Fibroblast of skin of abdomen (primary cell): ENCODE measurements at regions not wholly inside any gene's neighbourhood (a gene's known extent, or its start where the extent isn't known, plus 50 kb on each side); places are given as distances from the start of the nearest gene placed in this dataset.

ENCODE experiments used
- DNase-seq: peaks from one replicate; pipeline ENCODE4 v3.0.0-alpha.2; 2013

DNA sequence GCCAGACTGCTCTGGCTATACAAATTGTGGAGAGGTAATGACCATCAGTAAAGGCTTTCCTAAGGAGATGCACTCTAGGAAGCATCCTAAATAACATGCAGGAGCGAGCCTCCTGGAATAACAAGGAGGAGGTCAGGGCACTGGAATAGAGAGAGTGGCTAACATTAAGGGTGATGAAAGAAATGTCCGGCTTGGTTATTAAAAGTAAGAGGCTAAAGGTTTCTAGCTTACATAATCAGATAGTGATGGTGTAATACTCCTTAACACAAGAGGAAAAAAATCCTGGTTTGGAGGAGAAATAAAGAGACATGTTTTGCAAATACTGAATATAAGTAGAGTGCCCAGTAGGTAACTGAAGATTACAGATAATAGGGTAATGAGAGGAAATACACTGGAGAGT, 365.7 kb downstream of the ZEB2 start:
- DNase-seq, result no peak

DNA sequence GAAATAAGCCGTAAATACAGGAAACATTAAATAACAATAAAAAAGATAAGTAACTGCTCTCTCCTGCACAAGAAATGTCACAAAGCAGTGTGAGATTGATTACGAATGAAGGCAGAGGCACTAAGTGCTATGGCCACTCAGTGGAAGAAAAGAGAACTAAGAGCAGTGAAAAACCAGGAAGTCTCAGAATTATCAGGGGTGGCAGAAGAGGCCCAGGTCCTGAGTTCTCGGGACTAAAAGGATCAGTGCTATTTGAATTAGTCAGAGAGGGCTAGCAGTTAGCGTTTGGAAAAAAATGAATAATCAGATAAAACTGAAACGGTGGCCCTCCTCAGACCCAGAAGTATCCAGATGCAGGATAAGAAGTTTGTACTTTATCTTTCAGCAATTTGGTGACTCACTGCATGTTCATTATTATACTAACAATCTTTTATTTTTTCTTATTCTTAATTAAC, 367.1 kb downstream of the ZEB2 start:
- peak; percentile 54 for DNase-seq

DNA sequence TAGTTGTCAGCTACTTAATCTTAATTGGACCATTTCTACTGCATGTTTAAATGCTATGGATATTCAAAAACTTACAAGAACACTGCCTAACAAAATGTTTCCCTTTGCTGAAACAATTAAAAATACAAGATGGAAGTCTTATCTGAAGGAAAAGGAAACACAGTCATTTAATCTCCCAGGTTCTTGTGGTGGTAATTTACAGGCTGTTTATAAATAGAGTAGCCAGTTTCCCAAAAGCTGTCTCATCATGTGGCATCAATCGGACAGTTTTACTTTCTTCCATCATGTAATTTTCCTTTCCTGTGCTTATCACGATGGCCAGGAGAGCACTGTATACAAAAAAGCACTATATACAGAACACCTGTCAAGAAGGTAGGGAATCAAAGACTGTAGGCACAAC, 368.1 kb downstream of the ZEB2 start:
- no peak for DNase-seq

DNA sequence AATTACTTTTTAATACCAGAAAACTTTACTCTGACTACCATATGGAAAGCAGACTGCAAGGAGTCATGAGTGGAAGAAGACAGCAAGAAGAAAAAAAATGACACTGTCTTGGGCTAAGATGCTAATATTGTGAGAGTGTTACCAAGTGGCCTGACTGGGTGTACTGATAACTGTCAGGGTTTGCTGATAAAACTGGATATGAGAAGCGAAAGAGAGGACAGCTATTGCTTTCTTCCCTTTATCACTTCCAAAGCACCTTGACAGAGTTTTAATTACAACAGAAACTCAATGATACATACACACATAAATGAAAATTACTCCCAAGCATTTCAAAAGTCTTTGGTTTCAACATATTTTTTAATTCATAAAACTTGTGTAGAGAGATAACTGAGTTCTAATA, 368.5 kb downstream of the ZEB2 start:
- DNase-seq, result no peak

DNA sequence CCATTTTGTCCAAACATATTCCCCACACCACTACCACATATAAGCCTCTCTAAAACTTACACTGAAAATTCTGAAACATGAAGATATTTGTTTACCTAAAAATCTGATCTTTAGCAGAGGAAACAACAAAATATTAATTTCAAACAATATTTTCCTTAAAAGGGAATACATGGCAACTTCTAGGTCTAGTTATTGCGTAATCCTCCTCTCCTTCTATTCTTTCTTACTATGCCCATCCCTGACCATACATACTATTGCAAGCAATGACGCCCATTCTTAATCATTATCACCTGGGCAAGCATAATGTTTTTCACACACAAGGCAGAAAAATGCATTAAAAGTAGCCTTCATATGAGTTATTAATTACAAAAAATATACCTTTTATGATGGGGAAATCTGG, 372.6 kb downstream of the ZEB2 start:
- no peak for DNase-seq

DNA sequence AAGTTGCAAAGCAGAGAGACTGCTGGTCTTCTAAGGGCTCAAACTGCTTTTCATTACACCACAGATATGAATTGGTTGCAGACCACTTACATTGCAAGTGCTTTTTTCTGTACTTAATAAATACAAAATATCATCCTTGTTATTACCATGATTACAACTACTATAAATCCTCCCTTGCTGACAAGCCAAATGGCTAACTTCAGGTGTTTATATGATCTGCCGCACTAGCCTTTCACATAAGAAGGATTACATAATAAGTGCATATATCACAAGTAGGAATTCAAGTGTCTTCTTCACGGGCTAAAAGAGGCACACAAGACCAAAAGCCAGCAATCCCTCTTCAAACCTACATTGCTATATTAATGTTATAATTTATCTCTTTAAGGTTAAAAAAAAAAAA, 373.0 kb downstream of the ZEB2 start:
- no peak for DNase-seq

DNA sequence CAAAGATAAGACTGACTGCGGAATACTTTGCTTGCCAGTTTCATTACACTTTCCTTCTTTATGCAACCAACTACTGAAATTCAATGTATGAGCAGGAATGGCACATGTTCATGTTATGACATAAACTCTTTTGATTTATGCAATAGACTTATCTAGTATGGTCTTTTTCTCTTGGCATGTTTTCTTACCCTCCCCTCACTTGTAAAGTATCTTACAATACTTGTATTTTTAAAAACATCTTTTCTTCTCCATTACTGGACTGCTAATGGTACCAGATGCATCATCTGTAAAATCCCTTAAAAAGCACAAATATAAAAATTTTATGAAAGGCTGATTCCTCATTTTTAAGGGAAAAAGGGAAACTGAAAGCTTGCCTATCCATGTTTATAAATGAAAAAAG, 373.8 kb downstream of the ZEB2 start:
- no peak for DNase-seq

DNA sequence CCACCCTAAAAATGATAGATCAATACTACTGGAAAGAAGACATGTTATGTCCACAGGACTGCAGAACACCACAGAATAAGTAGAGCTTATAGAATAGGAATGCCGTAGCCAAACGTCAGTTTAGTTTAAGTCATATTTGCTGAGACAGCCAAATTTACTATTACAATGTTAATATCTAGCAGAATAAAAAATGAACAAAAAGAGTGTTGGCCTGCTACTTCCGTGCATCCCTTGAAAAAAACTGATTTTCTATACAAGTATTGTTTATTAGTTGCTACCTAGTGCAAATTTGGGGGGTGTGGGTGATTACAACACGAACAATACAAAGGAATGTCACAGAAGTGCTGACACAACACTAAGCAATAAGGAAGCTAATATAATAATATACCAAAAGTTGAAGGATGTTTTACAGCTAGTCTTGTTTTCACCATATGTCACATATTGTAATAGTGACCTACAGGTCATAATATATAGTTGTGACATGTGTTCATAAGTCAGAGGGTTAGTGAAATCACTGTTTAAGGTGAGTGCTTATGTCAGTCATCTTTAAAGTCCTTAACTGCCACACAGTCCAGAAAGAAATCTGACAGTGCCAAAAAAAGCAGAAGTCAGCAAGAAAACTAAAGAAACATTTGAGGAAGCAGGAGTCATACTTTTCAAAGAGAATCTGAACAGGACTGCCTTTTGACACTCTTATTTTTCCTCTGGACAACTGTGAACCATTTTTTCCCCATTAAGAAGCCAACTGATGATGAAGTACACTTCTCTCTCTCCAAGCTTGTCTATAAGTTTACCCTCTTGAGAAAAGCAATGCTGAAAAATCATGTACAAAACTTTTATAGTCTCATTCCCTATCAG, 376.4 kb downstream of the ZEB2 start:
- DNase-seq, result no peak

DNA sequence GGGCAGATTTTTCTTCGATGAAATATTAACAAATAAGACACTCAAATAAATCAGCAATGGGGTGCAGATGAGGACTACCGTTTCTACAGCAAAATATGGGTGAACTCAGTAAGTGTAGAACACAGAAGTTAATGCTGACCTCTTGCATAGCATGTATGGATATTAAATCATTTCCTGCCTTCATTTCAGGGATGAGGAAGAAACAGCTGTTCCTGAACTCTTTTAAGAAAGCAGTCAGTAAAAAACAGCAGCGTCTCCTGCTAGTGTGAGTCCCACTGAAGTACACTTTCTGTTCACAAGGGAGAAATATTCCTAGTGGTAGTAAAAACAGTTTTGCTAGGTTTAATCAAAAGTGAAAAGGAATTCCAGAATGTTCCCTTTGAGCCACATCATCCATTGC, 379.0 kb downstream of the ZEB2 start:
- peak; percentile 49 for DNase-seq

DNA sequence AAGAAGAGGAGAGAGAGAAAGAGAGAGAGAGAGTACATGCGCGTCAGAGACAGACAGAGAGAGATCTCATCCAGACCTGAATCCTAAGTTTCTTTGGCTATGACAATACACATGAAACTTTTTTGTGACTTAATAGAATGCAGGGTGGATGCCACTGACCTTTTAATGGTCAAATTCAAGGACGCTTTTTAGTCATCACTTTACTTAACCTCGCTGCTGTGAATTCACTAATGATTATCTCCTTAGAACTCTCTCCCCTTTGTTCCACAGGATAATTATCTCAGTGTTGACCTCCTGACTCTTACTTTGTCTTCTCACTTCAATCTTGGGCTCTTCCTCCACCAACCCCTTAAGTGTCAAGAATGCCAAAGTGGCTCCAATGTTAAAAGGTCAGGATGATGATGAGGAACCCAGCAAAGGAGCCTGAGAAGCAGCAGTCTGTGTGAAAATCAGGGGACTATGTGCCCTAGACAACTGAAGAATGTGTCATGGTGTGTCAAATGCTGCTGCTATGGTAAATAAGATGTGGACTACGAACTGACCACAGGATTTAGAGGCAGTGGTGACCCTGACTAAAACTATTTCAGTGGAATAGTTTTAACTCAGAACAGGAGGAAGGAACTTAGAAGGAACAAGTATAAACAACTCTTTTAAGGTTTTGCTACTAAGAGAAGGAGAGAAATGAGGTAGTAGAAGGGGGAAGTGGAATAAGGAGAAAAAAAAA, 382.1 kb downstream of the ZEB2 start:
- DNase-seq, result peak; percentile 45

DNA sequence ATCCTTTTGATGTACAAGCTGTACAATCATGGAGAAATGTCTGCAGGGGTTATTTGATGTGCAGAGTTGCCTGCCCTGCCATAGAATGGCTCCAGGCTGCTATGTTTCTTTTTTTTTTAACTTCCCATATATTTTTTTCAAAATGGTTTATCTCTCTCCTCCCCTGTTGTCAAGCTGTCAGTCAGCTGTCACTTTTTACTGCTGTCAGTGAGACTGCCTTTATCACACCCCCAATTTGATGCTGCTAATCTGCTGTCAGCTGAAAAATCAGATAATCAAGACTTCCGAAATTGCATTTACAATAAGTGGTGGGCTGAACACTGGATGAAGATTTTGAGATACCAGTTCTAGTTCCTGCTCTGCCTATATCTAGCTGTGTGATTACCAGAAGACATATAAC, 382.6 kb downstream of the ZEB2 start:
- no peak for DNase-seq

DNA sequence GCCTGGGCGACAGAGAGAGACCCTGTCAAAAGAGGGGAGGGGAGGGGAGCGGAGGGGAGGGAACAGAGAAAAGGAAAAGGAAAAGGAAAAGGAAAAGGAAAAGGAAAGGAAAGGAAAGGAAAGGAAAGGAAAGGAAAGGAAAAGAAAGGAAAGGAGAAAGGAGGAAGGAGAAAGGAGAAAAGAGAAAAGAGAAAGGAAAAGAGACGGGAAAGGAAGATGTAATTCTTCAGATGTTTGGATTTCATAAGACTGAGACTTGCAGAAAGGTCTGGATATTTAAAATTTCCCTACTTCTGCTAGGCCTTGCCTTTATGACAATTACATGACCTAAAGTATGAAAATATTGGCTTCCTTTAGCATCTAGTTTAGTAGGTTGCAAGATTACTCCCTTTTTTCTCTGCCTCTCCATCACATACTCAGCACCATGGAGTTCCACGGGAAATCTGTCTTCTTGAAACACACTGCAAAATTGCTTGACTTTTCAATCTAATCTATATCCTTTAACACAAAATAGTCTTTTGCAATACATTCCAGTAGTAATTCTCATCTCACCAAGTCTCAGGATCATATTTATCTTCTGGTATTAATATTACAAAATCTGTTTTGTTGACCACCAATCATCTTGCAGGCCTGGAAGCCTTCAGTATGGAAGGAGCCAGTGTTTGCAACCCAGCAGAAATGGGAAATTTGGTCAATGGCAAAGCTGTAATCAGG, 383.5 kb downstream of the ZEB2 start:
- no peak for DNase-seq

DNA sequence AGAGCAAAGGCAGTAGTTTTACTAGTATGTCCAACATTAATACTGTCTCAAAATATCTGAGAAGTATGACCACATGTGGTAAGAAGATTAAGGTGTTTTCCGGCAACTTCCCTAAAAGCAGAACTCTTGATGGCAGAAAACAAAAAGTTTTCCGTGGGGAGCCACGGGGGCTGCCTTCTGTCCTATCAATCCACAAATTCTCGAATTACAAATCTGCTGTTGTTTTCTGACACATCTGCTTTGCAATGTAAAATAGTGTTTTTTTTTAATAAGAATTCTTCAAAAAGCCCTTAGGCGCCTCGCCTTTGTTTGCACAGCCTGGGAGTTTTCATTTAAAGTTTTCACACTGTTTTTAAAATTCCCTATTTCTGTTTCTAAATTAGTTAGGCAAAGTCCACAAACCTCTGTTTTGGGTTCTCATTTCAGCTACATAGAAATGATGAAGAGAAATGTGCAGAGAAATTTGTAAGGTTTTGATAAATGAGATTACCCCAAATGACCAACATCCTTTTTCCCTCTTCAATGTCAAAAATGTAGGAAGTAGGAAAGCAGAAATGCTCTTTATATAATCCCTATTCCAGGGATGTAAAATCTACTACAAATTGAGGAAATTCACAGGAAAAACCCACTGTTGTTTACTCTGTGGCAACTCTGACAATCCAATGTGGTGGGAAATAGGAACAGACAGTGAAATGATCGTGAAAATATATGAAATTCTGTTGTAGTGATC, 385.8 kb downstream of the ZEB2 start:
- DNase-seq, result no peak

DNA sequence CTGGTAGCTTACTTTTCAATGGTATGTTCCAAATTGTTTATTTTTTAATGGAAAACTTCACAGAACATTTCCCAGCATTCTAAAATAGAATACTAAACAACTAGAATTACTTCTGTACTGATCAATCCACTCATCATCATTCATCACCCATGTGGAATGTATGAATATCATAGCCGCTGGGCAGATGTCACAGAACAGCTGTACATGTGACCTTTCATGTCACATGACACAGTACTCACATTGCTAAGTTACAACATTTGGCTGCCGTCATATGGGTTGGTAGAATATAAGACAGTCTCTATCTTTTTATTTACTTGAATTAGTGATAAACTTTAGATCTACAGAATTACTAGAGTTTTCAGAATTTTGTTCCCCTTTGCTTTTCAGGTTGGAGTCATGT, 387.6 kb downstream of the ZEB2 start:
- DNase-seq, result peak; percentile 28

DNA sequence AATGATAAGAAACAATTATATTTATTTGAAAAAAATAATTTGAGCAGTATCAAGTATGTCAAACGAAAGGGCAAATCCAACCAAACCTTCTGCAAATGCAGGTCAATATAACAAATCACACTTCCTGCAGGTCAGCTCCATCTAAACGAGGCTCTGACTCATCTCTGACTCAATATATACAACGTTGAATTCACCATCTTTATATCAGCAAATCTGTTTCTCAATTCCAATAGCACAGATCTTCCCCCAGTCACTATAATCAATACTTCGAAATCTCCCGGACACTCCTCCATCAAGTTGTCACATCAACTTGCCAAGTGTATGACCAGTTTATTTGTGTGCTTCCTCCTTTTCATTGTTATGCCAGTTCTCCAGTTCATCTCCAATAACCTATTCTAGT, 388.9 kb downstream of the ZEB2 start:
- no peak for DNase-seq

DNA sequence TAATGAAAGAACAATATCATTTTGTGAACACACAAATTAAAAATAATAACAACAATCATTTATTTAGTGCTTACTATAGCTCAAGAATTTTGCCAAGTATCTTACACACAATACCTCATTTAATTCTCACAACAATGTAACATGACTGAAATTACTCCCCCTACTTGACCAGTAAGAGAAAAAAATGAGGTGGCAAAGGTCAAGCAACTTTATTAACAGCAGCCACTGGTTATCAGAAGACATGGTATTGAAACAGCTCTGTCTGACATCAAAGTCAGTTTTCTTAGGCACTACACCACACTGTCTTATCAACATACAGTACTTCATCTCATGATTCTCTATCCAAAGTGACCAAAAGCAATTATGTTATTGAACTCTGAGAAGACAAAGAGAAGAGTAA, 389.4 kb downstream of the ZEB2 start:
- DNase-seq, result no peak

DNA sequence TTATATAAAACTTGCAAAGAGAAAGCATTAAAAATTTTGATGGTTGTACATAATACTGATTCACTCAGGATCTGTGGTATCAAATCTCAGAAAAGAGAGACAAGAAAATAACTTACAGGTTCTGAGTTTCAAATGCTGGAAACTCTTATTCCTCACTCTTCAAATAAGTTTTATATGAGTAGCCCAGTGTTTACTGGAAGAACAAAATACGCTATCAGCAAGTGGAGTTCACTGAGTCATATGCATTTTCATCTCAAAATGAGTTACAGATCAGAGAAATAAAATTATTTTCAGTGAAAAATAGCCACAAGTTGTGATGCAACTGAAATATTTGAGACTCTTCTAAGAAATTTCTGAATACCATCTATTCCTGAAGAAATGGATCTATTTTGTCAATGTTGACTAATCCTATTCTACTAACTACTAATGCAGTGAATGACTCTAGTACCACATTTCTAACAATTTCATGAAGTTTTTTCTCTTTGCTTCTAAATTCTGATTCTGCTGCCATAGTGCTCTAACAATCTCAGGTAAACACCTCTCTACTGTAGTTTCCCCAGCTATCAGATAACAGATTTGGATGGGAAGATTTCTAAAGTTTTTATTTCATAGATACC, 391.7 kb downstream of the ZEB2 start:
- DNase-seq, result no peak

DNA sequence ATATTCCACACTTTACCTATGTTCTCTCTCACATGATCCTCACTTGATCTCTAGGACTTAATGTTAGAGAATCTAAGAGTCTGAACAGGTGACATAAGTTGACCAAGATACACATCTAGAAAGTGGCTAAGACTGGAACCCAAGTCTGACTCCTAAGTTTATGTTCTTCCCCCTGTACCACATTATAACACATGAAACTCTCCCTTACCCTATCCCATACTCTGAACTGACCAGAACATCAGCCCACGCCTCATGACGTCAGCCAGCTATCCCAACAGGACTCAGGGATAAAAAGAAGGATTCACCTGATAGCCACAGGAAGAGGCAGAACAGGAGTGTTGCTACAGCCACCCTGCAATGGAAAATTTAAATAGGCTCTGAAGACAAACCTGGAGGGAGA, 392.2 kb downstream of the ZEB2 start:
- DNase-seq, result no peak

DNA sequence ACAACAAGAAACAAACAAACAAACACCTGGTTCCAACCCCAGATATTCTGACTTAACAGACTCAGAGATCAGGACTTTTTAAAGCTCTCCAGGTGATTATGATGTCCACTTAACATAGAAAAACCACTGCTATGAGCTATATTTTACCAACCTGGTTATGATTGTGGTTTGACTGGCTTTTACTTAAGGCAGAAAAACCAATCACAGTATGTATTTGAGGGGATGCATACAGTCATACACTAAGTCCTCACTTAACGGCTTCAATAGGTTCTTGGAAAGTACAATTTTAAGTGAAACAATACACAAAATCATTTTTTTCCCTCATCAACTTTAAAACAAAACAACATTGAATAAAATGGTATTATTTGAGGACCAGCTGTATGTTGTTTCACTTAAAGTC, 393.6 kb downstream of the ZEB2 start:
- DNase-seq, result no peak

DNA sequence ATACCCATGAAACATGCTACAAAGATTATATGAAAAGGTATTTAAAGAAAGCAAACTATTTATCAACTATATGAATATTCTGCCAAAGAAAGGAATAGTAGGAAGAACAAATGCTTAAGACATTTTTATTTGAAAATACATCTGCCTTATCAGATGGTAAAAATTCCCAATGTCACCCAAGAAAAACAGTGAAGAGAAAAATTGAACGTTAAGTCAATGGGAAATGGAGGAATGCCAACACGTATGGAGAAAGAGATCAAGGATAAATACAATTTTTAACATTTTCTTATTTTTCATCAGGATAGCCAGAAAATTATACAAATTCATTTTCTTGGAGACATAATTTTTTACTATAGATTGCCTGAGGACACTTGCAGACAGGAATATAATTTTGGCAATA, 394.2 kb downstream of the ZEB2 start:
- DNase-seq, result no peak

DNA sequence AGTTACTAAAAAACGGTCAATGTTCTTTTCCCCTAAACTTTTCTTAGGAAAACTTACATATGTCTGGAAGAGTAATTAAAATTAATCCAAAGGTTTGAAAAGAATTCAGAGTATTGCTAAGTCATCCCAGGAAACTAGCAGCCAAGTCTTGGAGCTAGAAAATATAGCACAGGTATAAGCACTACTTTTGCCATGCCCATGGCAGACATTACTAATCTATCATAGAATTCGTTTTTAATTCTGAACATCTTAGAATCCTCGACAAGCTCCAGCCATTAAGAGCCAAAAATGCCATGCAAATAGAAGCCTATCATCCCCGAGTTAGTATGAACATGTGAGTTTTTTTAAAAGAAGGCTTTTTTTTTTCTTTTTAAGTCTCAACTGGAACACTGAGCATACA, 395.0 kb downstream of the ZEB2 start:
- no peak for DNase-seq

DNA sequence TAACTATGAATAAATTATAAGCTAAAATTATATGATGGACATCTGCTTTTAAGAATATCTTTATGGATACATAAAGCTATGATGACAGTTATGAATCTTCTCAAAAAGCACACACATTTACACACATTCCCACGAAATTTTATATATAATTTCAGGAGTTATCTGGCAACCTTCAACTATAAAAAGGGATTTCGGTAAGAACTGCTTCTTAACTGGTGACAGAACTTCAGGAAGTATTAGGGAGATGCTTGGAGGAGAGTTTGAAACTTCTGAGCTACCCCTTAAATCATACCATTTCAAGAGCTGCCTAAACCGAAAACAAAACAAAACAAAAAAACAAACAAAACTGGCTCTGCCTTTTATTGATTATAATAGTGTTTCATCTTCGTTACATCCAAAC, 399.4 kb downstream of the ZEB2 start:
- no peak for DNase-seq
